GM20000 (cell line): ENCODE measurements at regions not wholly inside any gene's neighbourhood (a gene's known extent, or its start where the extent isn't known, plus 50 kb on each side); places are given as distances from the start of the nearest gene placed in this dataset.

Experiments used
- DNase-seq: peaks from one replicate; pipeline ENCODE4 v3.0.0; 2012; ENCODE audit warnings: low spot score
- CTCF ChIP-seq: IDR thresholded peaks from 2 replicates; pipeline ENCODE4 v1.5.1; 2012; ENCODE audit warnings: mild to moderate bottlenecking, control low read depth; ENCODE audit errors: extremely low read depth, missing control alignments

GRCh38 chr4:63937961-63938360, 471.3 kb downstream of the TECRL start:
- no peak for DNase-seq
- no peak for TF ChIP-seq CTCF

- no peak for TF ChIP-seq CTCF
- DNase-seq, result no peak
These were observed 487.1 kb downstream of the TECRL start for GRCh38 chr4:63922146-63922545.

GRCh38 chr4:63921561-63921960, 487.7 kb downstream of the TECRL start:
- DNase-seq, result no peak
- TF ChIP-seq CTCF, result no peak

- no peak for TF ChIP-seq CTCF
- DNase-seq, result no peak
These were observed 489.4 kb downstream of the TECRL start for GRCh38 chr4:63919636-63920365.

GRCh38 chr4:63906660-63907183, 502.5 kb downstream of the TECRL start:
- no peak for DNase-seq
- no peak for TF ChIP-seq CTCF

GRCh38 chr4:63904201-63904600, 505.0 kb downstream of the TECRL start:
- no peak for DNase-seq
- TF ChIP-seq CTCF, result no peak

GRCh38 chr4:63901304-63901703, 507.9 kb downstream of the TECRL start:
- TF ChIP-seq CTCF, result no peak

More at GRCh38 chr4:63901304-63901703, 507.9 kb downstream of the TECRL start:
- DNase-seq, result no peak
